ENCODE measurements at regions not wholly inside any gene's neighbourhood (a gene's known extent, or its start where the extent isn't known, plus 50 kb on each side); places are given as distances from the start of the nearest gene placed in this dataset.

GRCh38 chr3:72093270-72093991 lies 308.5 kb upstream of the PROK2 start:
- Histone ChIP-seq H3K23ac (ENCODE audit: insufficient read length, low read depth, low read length) (no peak overlapping the region), H2AK5ac (ENCODE audit: insufficient read length, low read length) (no peak overlapping the region), H3K23me2 (ENCODE audit: insufficient read length, low read depth, low read length, poor library complexity, severe bottlenecking) (no peaks in the 10 kb centered on the region), H3K27ac (ENCODE audit: insufficient read length, low read depth, low read length) (no peak overlapping the region), H3T11ph (ENCODE audit: low read length) (no peak overlapping the region), H2BK20ac (ENCODE audit: low read depth, low read length, poor library complexity, severe bottlenecking) (no peak overlapping the region), H4K20me1 (ENCODE audit: control insufficient read depth, insufficient read depth, insufficient read length) (no peaks in the 10 kb centered on the region), H3K79me1 (ENCODE audit: insufficient read depth, low read depth, low read length, poor library complexity, severe bottlenecking) (no peaks in the 10 kb centered on the region), H2AFZ (ENCODE audit: low read length) (no peak overlapping the region), H2BK5ac (ENCODE audit: insufficient read length, low read length) (no peak overlapping the region), H4K8ac (replicated peaks; ENCODE audit: insufficient read length, low read depth, low read length) (no peak overlapping the region), H3K4me1 (ENCODE audit: insufficient read depth, low read length) (no peaks in the 10 kb centered on the region), H3K18ac (ENCODE audit: insufficient read length, low read depth, low read length) (no peak overlapping the region), H3K4me2 (ENCODE audit: insufficient read depth, insufficient read length, low read length) (no peak overlapping the region), H4K5ac (ENCODE audit: insufficient read length, low read depth, low read length) (no peak overlapping the region), H2BK15ac (ENCODE audit: low read depth, low read length) (no peak overlapping the region), H3K27me3 (ENCODE audit: insufficient read depth, low read length) (no peaks in the 10 kb centered on the region; the same call in 1 of the 2 replicates), H4K91ac (ENCODE audit: insufficient read length, low read depth, low read length) (no peak overlapping the region), H3K56ac (ENCODE audit: insufficient read length, low read depth, low read length) (no peak overlapping the region), H2BK120ac (ENCODE audit: low read depth, low read length, poor library complexity, severe bottlenecking) (no peak overlapping the region), H3K9ac (ENCODE audit: extremely low read depth, insufficient read length, low read length) (no peak overlapping the region), H3K79me2 (ENCODE audit: insufficient read depth, low read length) (no peaks in the 10 kb centered on the region), H3K9me3 (ENCODE audit: control insufficient read depth, low read depth, low read length) (no peaks in the 10 kb centered on the region), H2BK12ac (ENCODE audit: insufficient read length, low read depth, low read length) (no peak overlapping the region), H3K4ac (ENCODE audit: low read depth, low read length) (no peak overlapping the region), H3K14ac (ENCODE audit: insufficient read depth, low read length) (no peak overlapping the region)
- TF ChIP-seq, protein P1, sequence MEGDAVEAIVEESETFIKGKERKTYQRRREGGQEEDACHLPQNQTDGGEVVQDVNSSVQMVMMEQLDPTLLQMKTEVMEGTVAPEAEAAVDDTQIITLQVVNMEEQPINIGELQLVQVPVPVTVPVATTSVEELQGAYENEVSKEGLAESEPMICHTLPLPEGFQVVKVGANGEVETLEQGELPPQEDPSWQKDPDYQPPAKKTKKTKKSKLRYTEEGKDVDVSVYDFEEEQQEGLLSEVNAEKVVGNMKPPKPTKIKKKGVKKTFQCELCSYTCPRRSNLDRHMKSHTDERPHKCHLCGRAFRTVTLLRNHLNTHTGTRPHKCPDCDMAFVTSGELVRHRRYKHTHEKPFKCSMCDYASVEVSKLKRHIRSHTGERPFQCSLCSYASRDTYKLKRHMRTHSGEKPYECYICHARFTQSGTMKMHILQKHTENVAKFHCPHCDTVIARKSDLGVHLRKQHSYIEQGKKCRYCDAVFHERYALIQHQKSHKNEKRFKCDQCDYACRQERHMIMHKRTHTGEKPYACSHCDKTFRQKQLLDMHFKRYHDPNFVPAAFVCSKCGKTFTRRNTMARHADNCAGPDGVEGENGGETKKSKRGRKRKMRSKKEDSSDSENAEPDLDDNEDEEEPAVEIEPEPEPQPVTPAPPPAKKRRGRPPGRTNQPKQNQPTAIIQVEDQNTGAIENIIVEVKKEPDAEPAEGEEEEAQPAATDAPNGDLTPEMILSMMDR (conservative IDR thresholded peaks at IDR 0.05), result no peak
- Mint-ChIP-seq H3K27ac (no peak overlapping the region; a peak in 1 of 7 replicates), H3K4me1 (peaks cover 3 to 9% of the 10 kb centered on the region in 2 experiments; a peak in 3 of 4 replicates), H3K9me3 (no peaks in the 10 kb centered on the region), H3K36me3 (ENCODE audit: insufficient read depth in 1 of 3, low read depth in 3 of 3) (no peaks in the 10 kb centered on the region), H3K27me3 (ENCODE audit: low read depth) (peaks cover 8% of the 10 kb centered on the region), H3K4me3 (no peak overlapping the region)
- WGBS (ENCODE audit: extremely low coverage, insufficient read length, low lambda C conversion rate), result no CpG with 5 or more reads among the region's 10 CpGs
- DNase-seq, result no peak

Measured in H9 (cell line).